ENCODE measurements at regions not wholly inside any gene's neighbourhood (a gene's known extent, or its start where the extent isn't known, plus 50 kb on each side); places are given as distances from the start of the nearest gene placed in this dataset.

GRCh38 chr6:113690281-113691259, 166.6 kb upstream of the MARCKS start:
- H3K27ac ChIP-seq (ENCODE audit: insufficient read depth, low read depth, low read length): no peak overlapping the region
- ChIA-PET CTCF (interaction anchor here (1.2 kb wide), 1 partner anchor 168 kb away, joined by 3 read pairs; no protein-coding TSS in a partner anchor), POLR2A (no interaction called here)
- peak; percentile 50 for FAIRE-seq
- H3K9me3 ChIP-seq (replicated peaks; ENCODE audit: control insufficient read depth, insufficient read depth, low read length): no peaks in the 10 kb centered on the region
- BruUV-seq (replicated peaks): no TSS peak
- dilution Hi-C loops (cut with MboI; ENCODE audit: extremely low pct_ligation_motif_present, low sequenced_read_pairs) (no loop called here), intact Hi-C loops (cut with micrococcal nuclease) (no loop called here)
- H3K9ac ChIP-seq (replicated peaks; ENCODE audit: extremely low read depth, insufficient read depth, low read length): no peak overlapping the region
- H3K4me1 ChIP-seq (ENCODE audit: control insufficient read depth, extremely low read depth, insufficient read depth, low read length): peaks cover 2% of the 10 kb centered on the region
- peak; percentile 66 for DNase-seq (ENCODE audit: low read depth, low spot score)
- no peaks in the 10 kb centered on the region for H3K9me1 ChIP-seq (replicated peaks; ENCODE audit: control insufficient read depth, extremely low read depth, insufficient read depth, low read length)
- H3K36me3 ChIP-seq (ENCODE audit: control insufficient read depth in 2 of 2, extremely low read depth in 1 of 2, insufficient read depth in 2 of 2, low read length in 2 of 2): no peaks in the 10 kb centered on the region
- TF ChIP-seq MYC (IDR thresholded peaks at IDR 0.05; ENCODE audit: low read depth, low read length) (no peak), GATA2 (IDR thresholded peaks at IDR 0.05; ENCODE audit: insufficient read depth, insufficient read length, low read depth, low read length) (no peak), POLR2A (IDR thresholded peaks at IDR 0.05; ENCODE audit: low read depth, low read length) (no peak), JUN (IDR thresholded peaks at IDR 0.05; ENCODE audit: borderline replicate concordance, insufficient read depth, insufficient read length, low read depth) (peak; percentile 41), MAX (IDR thresholded peaks at IDR 0.05; ENCODE audit: insufficient read depth, insufficient read length) (no peak), POLR2AphosphoS5 (IDR thresholded peaks at IDR 0.05; ENCODE audit: insufficient read depth, low read depth, low read length) (no peak), CTCF (IDR thresholded peaks at IDR 0.05; ENCODE audit: extremely low read depth in 1 of 2, insufficient read depth in 1 of 2, low read depth in 1 of 2, low read length in 2 of 2) (no peak), FOS (IDR thresholded peaks at IDR 0.05; ENCODE audit: borderline replicate concordance, insufficient read depth, low read length) (peak; percentile 57), EZH2 (IDR thresholded peaks at IDR 0.05; ENCODE audit: borderline replicate concordance, low read depth, low read length, severe bottlenecking) (no peak)
- H3K4me2 ChIP-seq (ENCODE audit: insufficient read depth, low read length): no peak overlapping the region
- H4K20me1 ChIP-seq (replicated peaks; ENCODE audit: control insufficient read depth, extremely low read depth, insufficient read depth, low read length): no peaks in the 10 kb centered on the region
- no peaks in the 10 kb centered on the region for H3K27me3 ChIP-seq (ENCODE audit: control insufficient read depth in 2 of 2, insufficient read depth in 2 of 2, low read length in 2 of 2)
- H3K4me3 ChIP-seq (replicated peaks in 1 of 3; ENCODE audit: insufficient read depth in 1 of 3, low read depth in 1 of 3, low read length in 3 of 3): no peak overlapping the region
- no peak overlapping the region for H2AFZ ChIP-seq (ENCODE audit: low read depth, low read length)
- H3K79me2 ChIP-seq (ENCODE audit: control insufficient read depth, insufficient read depth, low read length): no peaks in the 10 kb centered on the region

Measured in endothelial cell of umbilical vein (primary cell).